Suprapubic skin (tissue), 4 donors: ENCODE measurements at regions not wholly inside any gene's neighbourhood (a gene's known extent, or its start where the extent isn't known, plus 50 kb on each side); places are given as distances from the start of the nearest gene placed in this dataset.

ENCODE experiments used
- DNase-seq, 2 donors: peaks; one replicate each; pipeline ENCODE4 v3.0.0-alpha.2; 2019; ENCODE audit warnings: low spot score in 2 of 2
- H3K27ac ChIP-seq: fragments of 200-600 bp; sonication (generic); one replicate; pipeline ENCODE4 v1.5.1; 2019
- H3K27me3 ChIP-seq: fragments of 200-600 bp; sonication (generic); one replicate; pipeline ENCODE4 v1.5.1; 2019
- H3K36me3 ChIP-seq: fragments of 200-600 bp; sonication (generic); one replicate; pipeline ENCODE4 v1.5.1; 2019
- H3K4me1 ChIP-seq: fragments of 200-600 bp; sonication (generic); one replicate; pipeline ENCODE4 v1.5.1; 2019
- H3K4me3 ChIP-seq: fragments of 200-600 bp; sonication (generic); one replicate; pipeline ENCODE4 v1.5.1; 2019; ENCODE audit warnings: mild to moderate bottlenecking
- H3K9me3 ChIP-seq: fragments of 200-600 bp; sonication (generic); one replicate; pipeline ENCODE4 v1.5.1; 2019
- CTCF ChIP-seq, 2 donors: fragments of 200-600 bp in 1 of 2; fragments of 450-650 bp in 1 of 2; sonication (generic) in 1 of 2; IDR thresholded peaks; one replicate each; pipeline ENCODE4 v1.5.1; 2016 to 2019; ENCODE audit warnings: antibody characterized with exemption in 2 of 2, mild to moderate bottlenecking in 1 of 2, moderate library complexity in 1 of 2
- EP300 ChIP-seq: sonication (generic); formaldehyde crosslinking; IDR thresholded peaks from one replicate; pipeline ENCODE4 v1.6.1; 2017; ENCODE audit warnings: antibody characterized with exemption
- POLR2A ChIP-seq, 2 donors: fragments of 450-650 bp; IDR thresholded peaks; one replicate each; pipeline ENCODE4 v1.6.1; 2017; ENCODE audit warnings: antibody characterized with exemption in 2 of 2, mild to moderate bottlenecking in 2 of 2, moderate library complexity in 2 of 2
- POLR2AphosphoS5 ChIP-seq, 3 donors: sonication (generic); formaldehyde crosslinking; IDR thresholded peaks; one replicate each; pipeline ENCODE4 v1.6.1; 2017; ENCODE audit warnings: antibody characterized with exemption in 3 of 3
- WGBS: methylation state at CpG from one replicate; pipeline ENCODE4 v1.1.5; 2018; 5-methylcytosine and 5-hydroxymethylcytosine counted together

GRCh38 chr7:153005750-153006435, 246.3 kb downstream of the ACTR3B start:
- no peak for DNase-seq
- TF ChIP-seq POLR2A (IDR thresholded peaks at IDR 0.05), result no peak
- no peaks in the 10 kb centered on the region for H3K36me3 ChIP-seq
- H3K27ac ChIP-seq, result no peak overlapping the region
- peaks cover under 1% of the 10 kb centered on the region for H3K9me3 ChIP-seq
- WGBS, result 47% methylated on average over 10 of the region's 10 CpGs
- H3K4me1 ChIP-seq, result no peaks in the 10 kb centered on the region
- H3K27me3 ChIP-seq, result no peaks in the 10 kb centered on the region
- H3K4me3 ChIP-seq, result no peak overlapping the region

GRCh38 chr7:153006452-153006851, 246.9 kb downstream of the ACTR3B start:
- 100% methylated on average over 2 of the region's 2 CpGs for WGBS
- no peak for TF ChIP-seq POLR2AphosphoS5 (IDR thresholded peaks at IDR 0.05)
- no peaks in the 10 kb centered on the region for H3K4me1 ChIP-seq
- H3K27me3 ChIP-seq, result no peaks in the 10 kb centered on the region
- no peak overlapping the region for H3K27ac ChIP-seq
- no peaks in the 10 kb centered on the region for H3K36me3 ChIP-seq
- H3K4me3 ChIP-seq, result no peak overlapping the region
- DNase-seq, result peak in 1 of 2 donors; percentile 6
- no peaks in the 10 kb centered on the region for H3K9me3 ChIP-seq

GRCh38 chr7:153006911-153007310, 247.4 kb downstream of the ACTR3B start:
- DNase-seq, result peak in 1 of 2 donors; percentile 61
- 90% methylated on average over 8 of the region's 8 CpGs for WGBS
- no peak overlapping the region for H3K4me3 ChIP-seq
- H3K27me3 ChIP-seq, result no peaks in the 10 kb centered on the region
- H3K9me3 ChIP-seq, result no peaks in the 10 kb centered on the region
- no peak overlapping the region for H3K27ac ChIP-seq
- TF ChIP-seq CTCF (IDR thresholded peaks at IDR 0.05) (no peak), POLR2A (IDR thresholded peaks at IDR 0.05) (no peak), POLR2AphosphoS5 (IDR thresholded peaks at IDR 0.05) (no peak), EP300 (no peak)
- H3K4me1 ChIP-seq, result no peaks in the 10 kb centered on the region
- no peaks in the 10 kb centered on the region for H3K36me3 ChIP-seq

- TF ChIP-seq EP300, result no peak
- no peak for TF ChIP-seq POLR2AphosphoS5 (IDR thresholded peaks at IDR 0.05)
- no peak for TF ChIP-seq CTCF (IDR thresholded peaks at IDR 0.05)
- H3K27me3 ChIP-seq, result no peaks in the 10 kb centered on the region
- no peaks in the 10 kb centered on the region for H3K9me3 ChIP-seq
- no peaks in the 10 kb centered on the region for H3K4me1 ChIP-seq
- peak in 1 of 2 donors; percentile 26 for DNase-seq
- no peak overlapping the region for H3K4me3 ChIP-seq
- H3K36me3 ChIP-seq, result no peaks in the 10 kb centered on the region
- 78% methylated on average over 10 of the region's 10 CpGs for WGBS
- H3K27ac ChIP-seq, result no peak overlapping the region
Measured at GRCh38 chr7:153010416-153010815, 250.9 kb downstream of the ACTR3B start.

GRCh38 chr7:153012203-153012602, 252.7 kb downstream of the ACTR3B start:
- Histone ChIP-seq H3K4me1 (no peaks in the 10 kb centered on the region), H3K4me3 (no peak overlapping the region), H3K9me3 (no peaks in the 10 kb centered on the region), H3K27ac (no peak overlapping the region), H3K27me3 (no peaks in the 10 kb centered on the region), H3K36me3 (no peaks in the 10 kb centered on the region)
- TF ChIP-seq POLR2AphosphoS5 (IDR thresholded peaks at IDR 0.05) (no peak), CTCF (IDR thresholded peaks at IDR 0.05) (no peak), EP300 (no peak), POLR2A (IDR thresholded peaks at IDR 0.05) (no peak)
- peak in 1 of 2 donors; percentile 8 for DNase-seq
- WGBS, result 93% methylated on average over 4 of the region's 4 CpGs

GRCh38 chr7:153017223-153017622, 257.7 kb downstream of the ACTR3B start:
- H3K4me3 ChIP-seq, result no peak overlapping the region
- no peak overlapping the region for H3K27ac ChIP-seq
- no peaks in the 10 kb centered on the region for H3K4me1 ChIP-seq
- no peak for DNase-seq
- TF ChIP-seq POLR2AphosphoS5 (IDR thresholded peaks at IDR 0.05) (no peak), POLR2A (IDR thresholded peaks at IDR 0.05) (no peak), EP300 (no peak), CTCF (IDR thresholded peaks at IDR 0.05) (no peak)
- 57% methylated on average over 11 of the region's 14 CpGs for WGBS
- no peaks in the 10 kb centered on the region for H3K9me3 ChIP-seq
- H3K27me3 ChIP-seq, result no peaks in the 10 kb centered on the region
- no peaks in the 10 kb centered on the region for H3K36me3 ChIP-seq
